Endodermal cell (in vitro differentiated cells): ENCODE measurements at regions not wholly inside any gene's neighbourhood (a gene's known extent, or its start where the extent isn't known, plus 50 kb on each side); places are given as distances from the start of the nearest gene placed in this dataset.

Source experiments
- DNase-seq: peaks from one replicate; pipeline ENCODE4 v3.0.0-alpha.2; 2017
- H3K27ac ChIP-seq: 2 replicates; pipeline ENCODE4 v1.5.1; 2013; ENCODE audit warnings: mild to moderate bottlenecking, low read depth, low read length, moderate library complexity
- H3K27me3 ChIP-seq: 2 replicates; pipeline ENCODE4 v1.6.1; 2013; ENCODE audit warnings: mild to moderate bottlenecking, low read length, moderate library complexity; ENCODE audit not compliant: insufficient read depth, control insufficient read depth, poor library complexity, severe bottlenecking
- H3K36me3 ChIP-seq: 2 replicates; pipeline ENCODE4 v1.7.0; 2013; ENCODE audit warnings: mild to moderate bottlenecking, low read length, moderate library complexity; ENCODE audit not compliant: control insufficient read depth, insufficient read depth
- H3K4me1 ChIP-seq: one replicate; pipeline ENCODE4 v1.7.0; 2013; ENCODE audit warnings: low read length; ENCODE audit not compliant: control insufficient read depth, insufficient read depth
- H3K4me3 ChIP-seq: 2 replicates; pipeline ENCODE4 v1.5.1; 2013; ENCODE audit warnings: mild to moderate bottlenecking, low read length, moderate library complexity
- H3K9ac ChIP-seq: 2 replicates; pipeline ENCODE4 v1.6.1; 2013; ENCODE audit warnings: mild to moderate bottlenecking, low read length, moderate library complexity; ENCODE audit not compliant: poor library complexity, severe bottlenecking; ENCODE audit errors: extremely low read depth
- H3K9me3 ChIP-seq: 2 replicates; pipeline ENCODE4 v1.6.1; 2013; ENCODE audit warnings: mild to moderate bottlenecking, low read length, moderate library complexity; ENCODE audit not compliant: control insufficient read depth
- H3K27ac Mint-ChIP-seq: 2 replicates; pipeline ENCODE4 v1.8.0; 2020; ENCODE audit warnings: mixed read lengths
- H3K27me3 Mint-ChIP-seq: 2 replicates; pipeline ENCODE4 v1.8.0; 2021; ENCODE audit warnings: mild to moderate bottlenecking, mixed read lengths; ENCODE audit not compliant: insufficient read depth
- H3K36me3 Mint-ChIP-seq: 2 replicates; pipeline ENCODE4 v1.8.0; 2020; ENCODE audit warnings: low read depth, mixed read lengths
- H3K4me1 Mint-ChIP-seq: 2 replicates; pipeline ENCODE4 v1.8.0; 2020; ENCODE audit warnings: mixed read lengths
- H3K4me3 Mint-ChIP-seq: 2 replicates; pipeline ENCODE4 v1.8.0; 2020; ENCODE audit warnings: mild to moderate bottlenecking, moderate library complexity, mixed read lengths
- H3K9me3 Mint-ChIP-seq: 2 replicates; pipeline ENCODE4 v1.8.0; 2020; ENCODE audit warnings: mild to moderate bottlenecking, mixed read lengths
- CTCF ChIP-seq: fragments of 200-600 bp; sonication (generic); conservative IDR thresholded peaks from 2 replicates; pipeline ENCODE4 v1.5.0; 2021; ENCODE audit warnings: antibody characterized with exemption, mild to moderate bottlenecking
- WGBS, 2 experiments: methylation state at CpG; one replicate each; pipeline versions ENCODE4 v1.1.5 to v1.1.7; 2013; ENCODE audit warnings: missing lambda C conversion rate in 2 of 2, mixed read lengths in 1 of 2; ENCODE audit not compliant: insufficient coverage in 1 of 2, insufficient read length in 1 of 2; 5-methylcytosine and 5-hydroxymethylcytosine counted together

- TF ChIP-seq CTCF = no peak
- Histone ChIP-seq H3K4me1 (no peaks in the 10 kb centered on the region), H3K9me3 (no peaks in the 10 kb centered on the region), H3K27me3 (no peaks in the 10 kb centered on the region), H3K27ac (no peak overlapping the region), H3K9ac (no peak overlapping the region), H3K4me3 (no peak overlapping the region), H3K36me3 (no peaks in the 10 kb centered on the region)
- Mint-ChIP-seq H3K27me3 (no peaks in the 10 kb centered on the region), H3K9me3 (peaks cover 5% of the 10 kb centered on the region), H3K4me3 (no peak overlapping the region), H3K36me3 (no peaks in the 10 kb centered on the region), H3K27ac (no peak overlapping the region), H3K4me1 (peaks cover 14% of the 10 kb centered on the region)
- no peak for DNase-seq
Measured at GRCh38 chr20:11084508-11084907, 410.7 kb upstream of the JAG1 start.

GRCh38 chr20:11086970-11087369 lies 413.2 kb upstream of the JAG1 start:
- Mint-ChIP-seq H3K36me3 (no peaks in the 10 kb centered on the region), H3K9me3 (peaks cover 5% of the 10 kb centered on the region), H3K4me1 (peaks cover 14% of the 10 kb centered on the region), H3K27ac (no peak overlapping the region), H3K27me3 (no peaks in the 10 kb centered on the region), H3K4me3 (no peak overlapping the region)
- H3K9ac ChIP-seq = no peak overlapping the region
- no peaks in the 10 kb centered on the region for H3K4me1 ChIP-seq
- H3K9me3 ChIP-seq = no peaks in the 10 kb centered on the region
- TF ChIP-seq CTCF = no peak
- 72 to 77% methylated on average over 4 to 5 of the region's 5 CpGs for WGBS, 2 experiments
- no peak for DNase-seq
- H3K27ac ChIP-seq = no peak overlapping the region
- H3K27me3 ChIP-seq = no peaks in the 10 kb centered on the region
- no peak overlapping the region for H3K4me3 ChIP-seq
- no peaks in the 10 kb centered on the region for H3K36me3 ChIP-seq

- H3K27me3 Mint-ChIP-seq = no peaks in the 10 kb centered on the region
- Histone ChIP-seq H3K27ac (no peak overlapping the region), H3K9me3 (no peaks in the 10 kb centered on the region), H3K4me1 (no peaks in the 10 kb centered on the region), H3K9ac (no peak overlapping the region), H3K4me3 (no peak overlapping the region), H3K27me3 (no peaks in the 10 kb centered on the region), H3K36me3 (no peaks in the 10 kb centered on the region)
- peaks cover 14% of the 10 kb centered on the region for H3K4me1 Mint-ChIP-seq
- H3K4me3 Mint-ChIP-seq = no peak overlapping the region
- peaks cover 5% of the 10 kb centered on the region for H3K9me3 Mint-ChIP-seq
- no peaks in the 10 kb centered on the region for H3K36me3 Mint-ChIP-seq
- no peak for TF ChIP-seq CTCF
- H3K27ac Mint-ChIP-seq = no peak overlapping the region
- WGBS, 2 experiments = 92 to 95% methylated on average over 1 of the region's 1 CpG
- DNase-seq = no peak
Measured at GRCh38 chr20:11090751-11091150, 417.0 kb upstream of the JAG1 start.
